Gastroesophageal sphincter (tissue), 4 donors: ENCODE measurements at regions not wholly inside any gene's neighbourhood (a gene's known extent, or its start where the extent isn't known, plus 50 kb on each side); places are given as distances from the start of the nearest gene placed in this dataset.
A peak's percentile ranks its signal among the peaks of the same experiment; 100 is the strongest.

Experiments
- ATAC-seq: fragments of 150-250 bp; one replicate; pipeline ENCODE4 v1.9.1; 2016; ENCODE audit warnings: mild to moderate bottlenecking, moderate library complexity
- H3K27ac ChIP-seq, 4 donors: fragments of 200-600 bp; sonication (generic) in 3 of 4; 1 replicate in 3 of 4; 2 replicates in 1 of 4; pipeline ENCODE4 v1.5.1; 2016 to 2019
- H3K27me3 ChIP-seq: fragments of 200-600 bp; sonication (generic); one replicate; pipeline ENCODE4 v1.5.1; 2019
- H3K36me3 ChIP-seq, 2 donors: fragments of 200-600 bp; sonication (generic); one replicate each; pipeline ENCODE4 v1.5.1; 2019; ENCODE audit warnings: control low read depth in 1 of 2
- H3K4me1 ChIP-seq, 3 donors: fragments of 200-600 bp; sonication (generic); 1 replicate in 2 of 3; 2 replicates in 1 of 3; pipeline ENCODE4 v1.5.1; 2016 to 2019; ENCODE audit warnings: control low read depth in 2 of 3
- H3K4me3 ChIP-seq, 2 donors: fragments of 200-600 bp; sonication (generic); one replicate each; pipeline ENCODE4 v1.5.1; 2019; ENCODE audit warnings: mild to moderate bottlenecking in 1 of 2, moderate library complexity in 1 of 2
- H3K9me3 ChIP-seq, 3 donors: fragments of 200-600 bp; sonication (generic); one replicate each; pipeline ENCODE4 v1.5.1; 2017 to 2019; ENCODE audit warnings: control low read depth in 2 of 3
- CTCF ChIP-seq, 4 experiments: fragments of 200-600 bp in 2 of 4; fragments of 450-650 bp in 2 of 4; sonication (generic) in 1 of 4; IDR thresholded peaks; one replicate each; pipeline ENCODE4 v1.5.1; 2017 to 2019; ENCODE audit warnings: antibody characterized with exemption in 4 of 4, mild to moderate bottlenecking in 2 of 4, moderate library complexity in 2 of 4
- EP300 ChIP-seq: sonication (generic); formaldehyde crosslinking; IDR thresholded peaks from one replicate; pipeline ENCODE4 v1.6.1; 2017; ENCODE audit warnings: antibody characterized with exemption, mild to moderate bottlenecking
- POLR2A ChIP-seq, 2 donors: fragments of 450-650 bp; IDR thresholded peaks; one replicate each; pipeline ENCODE4 v1.6.1; 2017; ENCODE audit warnings: antibody characterized with exemption in 2 of 2, mild to moderate bottlenecking in 2 of 2, moderate library complexity in 1 of 2
- POLR2AphosphoS5 ChIP-seq: sonication (generic); formaldehyde crosslinking; IDR thresholded peaks from one replicate; pipeline ENCODE4 v1.6.1; 2017; ENCODE audit warnings: antibody characterized with exemption
- WGBS, 2 donors: methylation state at CpG; one replicate each; pipeline ENCODE4 v1.1.5; 2018; ENCODE audit warnings: low coverage in 1 of 2; 5-methylcytosine and 5-hydroxymethylcytosine counted together

DNA sequence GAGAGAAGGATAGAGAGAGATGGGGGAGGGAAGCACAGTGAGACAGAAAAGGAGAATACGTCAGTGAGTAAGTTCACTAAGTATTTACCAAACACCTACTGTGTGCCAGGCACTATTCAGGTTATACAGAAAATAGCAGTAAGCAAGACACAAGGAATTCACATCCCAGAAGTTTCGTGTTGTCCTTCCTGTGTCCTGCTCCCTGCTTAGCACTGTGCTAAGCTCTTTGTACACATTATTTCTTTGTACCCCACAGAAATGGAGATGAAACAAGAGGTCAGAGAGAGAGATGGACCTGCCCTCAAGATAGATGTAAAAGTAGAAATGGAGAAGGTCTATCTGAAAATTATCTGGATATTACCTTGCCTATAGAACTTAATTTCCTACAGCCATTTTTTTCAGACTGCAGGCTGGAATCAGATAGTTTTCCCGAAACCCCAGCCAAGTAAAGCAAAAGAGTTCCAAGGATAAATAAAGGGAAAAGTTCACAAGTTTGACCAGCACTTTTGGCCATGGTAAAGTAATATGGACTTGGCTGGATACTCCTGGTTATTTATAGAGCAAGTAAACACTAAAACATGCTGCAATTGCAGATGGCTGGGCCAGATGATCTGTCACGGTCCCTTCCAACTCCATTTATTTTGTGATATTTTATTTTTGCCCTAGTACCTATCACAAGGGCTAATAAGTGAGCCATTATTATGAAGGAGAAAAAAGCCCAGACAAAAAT is 353.7 kb upstream of the SLC7A11 start:
- ATAC-seq, result peak; percentile 78

DNA sequence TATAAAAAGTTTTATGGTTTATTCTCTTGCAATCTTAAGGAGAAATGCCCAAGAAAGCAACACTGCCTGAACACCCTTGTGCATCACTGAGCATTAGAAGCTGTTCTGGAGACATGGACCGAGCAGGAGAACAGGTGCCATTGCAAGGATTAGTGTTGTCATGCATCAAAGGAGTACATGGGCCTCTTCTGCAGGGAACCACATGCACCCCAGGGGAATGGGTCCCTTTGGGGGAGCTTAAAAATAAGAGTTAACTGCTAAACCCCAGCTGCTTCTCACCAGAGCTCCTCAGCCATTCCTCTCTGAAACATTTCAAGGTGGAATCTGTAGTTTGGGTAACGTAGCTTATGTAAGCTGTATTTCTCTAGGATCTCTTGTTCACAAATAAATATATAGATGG is 353.0 kb upstream of the SLC7A11 start:
- H3K9me3 ChIP-seq, result no peaks in the 10 kb centered on the region
- peaks cover 0 to 33% (median 9%) of the 10 kb centered on the region in 3 donors for H3K4me1 ChIP-seq
- no peaks in the 10 kb centered on the region for H3K36me3 ChIP-seq
- TF ChIP-seq POLR2AphosphoS5 (no peak), EP300 (no peak), POLR2A (IDR thresholded peaks at IDR 0.05) (no peak), CTCF (IDR thresholded peaks at IDR 0.05) (no peak)
- no peaks in the 10 kb centered on the region for H3K27me3 ChIP-seq
- H3K27ac ChIP-seq, result peak overlapping the region in 3 of 4 donors; percentile 21 to 68 (median 40)
- 92 to 100% methylated on average over 1 to 2 of the region's 2 CpGs for WGBS, 2 donors
- ATAC-seq, result no peak
- H3K4me3 ChIP-seq, result no peak overlapping the region

More for the DNA sequence above, 353.7 kb upstream of the SLC7A11 start:
- H3K36me3 ChIP-seq, result no peaks in the 10 kb centered on the region
- 22 to 27% methylated on average over 4 of the region's 4 CpGs for WGBS, 2 donors
- TF ChIP-seq POLR2AphosphoS5, result peak; percentile 93
- no peak for TF ChIP-seq POLR2A (IDR thresholded peaks at IDR 0.05)
- H3K27me3 ChIP-seq, result no peaks in the 10 kb centered on the region
- peaks cover 0 to 33% (median 9%) of the 10 kb centered on the region in 3 donors for H3K4me1 ChIP-seq
- peak overlapping the region; percentile 21 to 68 (median 40) for H3K27ac ChIP-seq
- H3K4me3 ChIP-seq, result no peak overlapping the region
- H3K9me3 ChIP-seq, result no peaks in the 10 kb centered on the region

DNA sequence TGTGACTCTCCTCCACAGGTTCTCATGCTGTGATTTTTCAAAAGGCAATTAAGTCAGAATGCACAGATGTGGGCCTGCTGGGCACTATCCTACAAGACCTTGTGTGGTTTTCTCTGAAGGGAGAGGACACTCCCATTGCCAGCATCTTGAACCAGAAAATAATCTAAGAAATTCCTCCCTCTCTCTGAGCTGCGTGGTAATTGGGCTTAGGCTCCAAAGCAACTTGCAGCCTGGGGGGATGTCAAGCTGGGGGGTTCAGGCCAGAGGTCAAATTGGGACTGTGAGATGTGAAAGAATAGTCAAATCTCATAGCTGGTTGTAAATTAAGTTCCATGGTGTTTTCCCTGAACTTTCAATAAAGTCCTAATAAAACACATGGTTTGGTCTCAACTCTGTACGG is 350.6 kb upstream of the SLC7A11 start:
- 70 to 100% methylated on average over 1 to 2 of the region's 2 CpGs for WGBS, 2 donors
- no peak overlapping the region for H3K27ac ChIP-seq
- H3K36me3 ChIP-seq, result no peaks in the 10 kb centered on the region
- ATAC-seq, result no peak
- H3K4me1 ChIP-seq, result peaks cover 0 to 23% (median 9%) of the 10 kb centered on the region in 3 donors
- H3K4me3 ChIP-seq, result no peak overlapping the region
- no peaks in the 10 kb centered on the region for H3K27me3 ChIP-seq
- H3K9me3 ChIP-seq, result no peaks in the 10 kb centered on the region
- TF ChIP-seq CTCF (IDR thresholded peaks at IDR 0.05) (no peak), EP300 (no peak), POLR2AphosphoS5 (no peak), POLR2A (IDR thresholded peaks at IDR 0.05) (no peak)

- Histone ChIP-seq H3K9me3 (no peaks in the 10 kb centered on the region), H3K36me3 (no peaks in the 10 kb centered on the region), H3K27me3 (no peaks in the 10 kb centered on the region), H3K4me1 (peaks cover 0 to 17% (median 9%) of the 10 kb centered on the region in 3 donors), H3K4me3 (no peak overlapping the region), H3K27ac (no peak overlapping the region)
- ATAC-seq, result no peak
- 21 to 45% methylated on average over 1 of the region's 1 CpG for WGBS, 2 donors
- TF ChIP-seq EP300, result no peak
- TF ChIP-seq POLR2AphosphoS5, result no peak
- no peak for TF ChIP-seq POLR2A (IDR thresholded peaks at IDR 0.05)
- TF ChIP-seq CTCF (IDR thresholded peaks at IDR 0.05), result no peak
Measured at GRCh38 chr4:138591808-138592207, 349.7 kb upstream of the SLC7A11 start.

DNA sequence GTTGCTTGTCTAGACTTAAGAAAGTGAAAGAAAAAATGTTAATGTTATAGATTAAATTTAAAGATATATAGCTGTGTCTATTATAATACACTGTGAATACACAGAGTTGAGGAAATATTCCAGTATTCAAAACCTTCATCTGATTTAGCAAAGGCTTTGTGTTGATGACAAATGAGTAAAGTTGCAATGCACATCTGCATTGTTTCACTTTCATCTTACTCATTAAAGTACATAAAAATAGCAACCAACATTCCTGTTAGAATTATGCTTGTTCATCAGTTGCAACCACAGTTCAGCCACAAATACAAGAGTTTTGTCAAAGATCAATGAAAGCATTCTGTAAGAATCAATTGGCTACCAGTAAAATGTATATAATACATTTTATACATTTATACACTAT is 346.4 kb upstream of the SLC7A11 start:
- H3K9me3 ChIP-seq, result no peaks in the 10 kb centered on the region
- H3K4me1 ChIP-seq, result no peaks in the 10 kb centered on the region
- TF ChIP-seq CTCF (IDR thresholded peaks at IDR 0.05) (no peak), POLR2AphosphoS5 (no peak), EP300 (no peak)
- H3K27ac ChIP-seq, result no peak overlapping the region
- no peak for ATAC-seq
- H3K27me3 ChIP-seq, result no peaks in the 10 kb centered on the region
- H3K4me3 ChIP-seq, result no peak overlapping the region
- H3K36me3 ChIP-seq, result no peaks in the 10 kb centered on the region
